ENCODE measurements at regions not wholly inside any gene's neighbourhood (a gene's known extent, or its start where the extent isn't known, plus 50 kb on each side); places are given as distances from the start of the nearest gene placed in this dataset.

DNA sequence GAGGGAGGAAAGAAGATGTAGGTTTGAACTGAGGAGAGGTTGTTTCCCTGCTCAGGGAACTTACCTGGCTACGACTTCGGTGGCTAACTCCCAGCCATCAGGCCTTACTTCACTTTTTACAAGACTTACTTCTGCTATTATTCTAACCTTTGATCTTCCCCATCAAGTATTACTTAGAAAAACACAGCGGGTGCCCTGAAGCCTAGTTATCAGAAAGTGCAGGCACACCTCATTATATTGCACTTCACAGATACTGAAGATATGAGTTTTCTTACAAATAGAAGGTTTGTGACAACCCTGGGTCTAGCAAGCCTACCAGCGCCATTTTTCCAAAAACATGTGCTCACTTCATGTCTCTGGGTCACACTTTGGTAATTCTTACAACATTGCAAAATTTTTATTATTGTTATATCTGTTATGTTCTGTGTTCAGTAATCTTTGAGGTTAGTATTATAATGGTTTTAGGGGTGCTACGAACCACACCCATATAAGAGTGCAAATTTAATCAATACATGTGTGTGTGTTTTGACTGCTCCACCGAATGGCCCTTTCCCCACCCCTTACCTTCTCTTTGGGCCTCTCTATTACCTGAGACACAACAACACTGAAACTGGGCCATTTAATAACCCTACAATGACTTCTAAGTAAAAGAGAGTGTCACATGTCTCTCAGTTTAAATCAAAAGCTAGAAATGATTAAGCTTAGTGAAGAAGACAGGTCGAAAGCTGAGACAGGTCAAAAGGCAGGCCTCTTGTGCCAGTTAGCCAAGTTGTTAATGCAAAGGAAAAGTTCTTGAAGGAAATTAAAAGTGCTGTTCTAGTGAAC, 2102.7 kb upstream of the WWC1 start:
- CTCF ChIA-PET = no interaction called here
- H3K27me3 Mint-ChIP-seq = no peaks in the 10 kb centered on the region
- Histone ChIP-seq H3K27ac (ENCODE audit: low read length in 2 of 2) (no peak overlapping the region), H3K79me2 (ENCODE audit: control insufficient read depth, insufficient read depth, low read length) (no peaks in the 10 kb centered on the region), H3K9ac (ENCODE audit: low read length) (no peak overlapping the region), H3K4me3 (ENCODE audit: control extremely low read depth in 1 of 5, extremely low read depth in 1 of 5, insufficient read depth in 1 of 5, low read depth in 2 of 5, low read length in 4 of 5) (no peak overlapping the region), H3K4me2 (replicated peaks; ENCODE audit: low read depth, low read length, poor library complexity, severe bottlenecking) (no peak overlapping the region), H4K20me1 (ENCODE audit: control insufficient read depth, insufficient read depth, low read length, poor library complexity, severe bottlenecking) (no peaks in the 10 kb centered on the region), H3K4me1 (ENCODE audit: control insufficient read depth in 2 of 2, insufficient read depth in 2 of 2, low read length in 2 of 2) (no peaks in the 10 kb centered on the region), H3K27me3 (replicated peaks in 1 of 4; ENCODE audit: control extremely low read depth in 1 of 4, control insufficient read depth in 3 of 4, insufficient read depth in 4 of 4, low read length in 3 of 4) (no peaks in the 10 kb centered on the region), H2AFZ (ENCODE audit: insufficient read depth, low read depth, low read length, poor library complexity, severe bottlenecking) (no peak overlapping the region), H3K9me3 (ENCODE audit: control extremely low read depth in 1 of 3, control insufficient read depth in 2 of 3, insufficient read depth in 1 of 3, low read length in 2 of 3) (peaks cover 0 to 2% (median 0%) of the 10 kb centered on the region in 3 donors), H3K36me3 (replicated peaks in 1 of 2; ENCODE audit: control extremely low read depth in 1 of 2, control insufficient read depth in 1 of 2, extremely low read depth in 1 of 2, insufficient read depth in 2 of 2, low read length in 1 of 2) (no peaks in the 10 kb centered on the region)
- intact Hi-C loops (cut with micrococcal nuclease) = no loop called here
- H3K4me1 Mint-ChIP-seq = no peaks in the 10 kb centered on the region
- peaks cover 6% of the 10 kb centered on the region for H3K9me3 Mint-ChIP-seq (ENCODE audit: insufficient read depth)
- no peak overlapping the region for H3K4me3 Mint-ChIP-seq
- no peak for DNase-seq
- no peak for ATAC-seq (ENCODE audit: low read depth)
- WGBS (ENCODE audit: insufficient coverage) = 90% methylated on average over 1 of the region's 7 CpGs
- H3K27ac Mint-ChIP-seq = no peak overlapping the region
- TF ChIP-seq, protein P1, sequence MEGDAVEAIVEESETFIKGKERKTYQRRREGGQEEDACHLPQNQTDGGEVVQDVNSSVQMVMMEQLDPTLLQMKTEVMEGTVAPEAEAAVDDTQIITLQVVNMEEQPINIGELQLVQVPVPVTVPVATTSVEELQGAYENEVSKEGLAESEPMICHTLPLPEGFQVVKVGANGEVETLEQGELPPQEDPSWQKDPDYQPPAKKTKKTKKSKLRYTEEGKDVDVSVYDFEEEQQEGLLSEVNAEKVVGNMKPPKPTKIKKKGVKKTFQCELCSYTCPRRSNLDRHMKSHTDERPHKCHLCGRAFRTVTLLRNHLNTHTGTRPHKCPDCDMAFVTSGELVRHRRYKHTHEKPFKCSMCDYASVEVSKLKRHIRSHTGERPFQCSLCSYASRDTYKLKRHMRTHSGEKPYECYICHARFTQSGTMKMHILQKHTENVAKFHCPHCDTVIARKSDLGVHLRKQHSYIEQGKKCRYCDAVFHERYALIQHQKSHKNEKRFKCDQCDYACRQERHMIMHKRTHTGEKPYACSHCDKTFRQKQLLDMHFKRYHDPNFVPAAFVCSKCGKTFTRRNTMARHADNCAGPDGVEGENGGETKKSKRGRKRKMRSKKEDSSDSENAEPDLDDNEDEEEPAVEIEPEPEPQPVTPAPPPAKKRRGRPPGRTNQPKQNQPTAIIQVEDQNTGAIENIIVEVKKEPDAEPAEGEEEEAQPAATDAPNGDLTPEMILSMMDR (IDR thresholded peaks at IDR 0.05) = no peak
- TF ChIP-seq EZH2 (IDR thresholded peaks at IDR 0.05; ENCODE audit: borderline replicate concordance, insufficient read depth, low read depth, low read length, poor library complexity, severe bottlenecking) = no peak
- POLR2A ChIA-PET = no interaction called here

DNA sequence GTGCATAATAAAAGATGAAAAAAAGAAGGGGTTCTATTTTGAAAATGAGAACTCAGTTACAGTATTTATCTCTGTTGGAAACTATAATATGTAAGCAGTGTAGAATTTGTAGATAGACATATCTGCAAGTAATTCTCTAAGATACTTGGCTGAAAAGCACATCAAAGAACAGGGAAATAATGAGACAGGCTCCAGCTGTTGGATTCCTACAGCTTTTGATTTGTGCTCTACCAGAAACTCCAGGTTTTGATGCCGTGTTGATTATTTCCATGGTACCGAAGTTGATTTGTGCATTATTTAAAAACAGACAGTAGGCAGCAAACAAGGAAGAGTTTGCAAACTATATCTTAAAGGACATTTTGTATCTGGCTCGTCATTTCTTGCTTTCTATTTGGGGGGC, 2098.7 kb upstream of the WWC1 start:
- no peaks in the 10 kb centered on the region for H3K36me3 ChIP-seq (replicated peaks in 1 of 2; ENCODE audit: control extremely low read depth in 1 of 2, control insufficient read depth in 1 of 2, extremely low read depth in 1 of 2, insufficient read depth in 2 of 2, low read length in 1 of 2)
- no peaks in the 10 kb centered on the region for H3K27me3 ChIP-seq (replicated peaks in 1 of 4; ENCODE audit: control extremely low read depth in 1 of 4, control insufficient read depth in 3 of 4, insufficient read depth in 4 of 4, low read length in 3 of 4)
- DNase-seq = no peak
- 90% methylated on average over 3 of the region's 3 CpGs for WGBS (ENCODE audit: insufficient coverage)
- H2AFZ ChIP-seq (ENCODE audit: insufficient read depth, low read depth, low read length, poor library complexity, severe bottlenecking) = no peak overlapping the region
- Mint-ChIP-seq H3K27ac (no peak overlapping the region), H3K9me3 (ENCODE audit: insufficient read depth) (peaks cover 3% of the 10 kb centered on the region), H3K4me1 (no peaks in the 10 kb centered on the region), H3K4me3 (no peak overlapping the region), H3K27me3 (no peaks in the 10 kb centered on the region)
- no peak overlapping the region for H3K4me3 ChIP-seq (ENCODE audit: control extremely low read depth in 1 of 5, extremely low read depth in 1 of 5, insufficient read depth in 1 of 5, low read depth in 2 of 5, low read length in 4 of 5)
- H3K4me2 ChIP-seq (replicated peaks; ENCODE audit: low read depth, low read length, poor library complexity, severe bottlenecking) = no peak overlapping the region
- H3K4me1 ChIP-seq (ENCODE audit: control insufficient read depth in 2 of 2, insufficient read depth in 2 of 2, low read length in 2 of 2) = no peaks in the 10 kb centered on the region
- ChIA-PET POLR2A (no interaction called here), CTCF (no interaction called here)
- no peak for TF ChIP-seq EZH2 (IDR thresholded peaks at IDR 0.05; ENCODE audit: borderline replicate concordance, insufficient read depth, low read depth, low read length, poor library complexity, severe bottlenecking)
- TF ChIP-seq, protein P1 (IDR thresholded peaks at IDR 0.05) = no peak
- H3K79me2 ChIP-seq (ENCODE audit: control insufficient read depth, insufficient read depth, low read length) = no peaks in the 10 kb centered on the region
- H4K20me1 ChIP-seq (ENCODE audit: control insufficient read depth, insufficient read depth, low read length, poor library complexity, severe bottlenecking) = no peaks in the 10 kb centered on the region
- H3K9ac ChIP-seq (ENCODE audit: low read length) = no peak overlapping the region
- intact Hi-C loops (cut with micrococcal nuclease) = no loop called here
- H3K9me3 ChIP-seq (ENCODE audit: control extremely low read depth in 1 of 3, control insufficient read depth in 2 of 3, insufficient read depth in 1 of 3, low read length in 2 of 3) = peaks cover 0 to 2% (median 0%) of the 10 kb centered on the region in 3 donors
- no peak for ATAC-seq (ENCODE audit: low read depth)
- H3K27ac ChIP-seq (ENCODE audit: low read length in 2 of 2) = no peak overlapping the region
